K562 (cell line): ENCODE measurements at regions not wholly inside any gene's neighbourhood (a gene's known extent, or its start where the extent isn't known, plus 50 kb on each side); places are given as distances from the start of the nearest gene placed in this dataset.

Experiments
- ATAC-seq: fragments of 200-7000 bp; cut with Tn5 transposase; 3 replicates; pipeline ENCODE4 v1.9.1; 2020; ENCODE audit warnings: moderate library complexity
- BruUV-seq: library from RNA; stranded (reverse); fragments of 400-500 nt; replicated peaks from 2 replicates; lab custom pipeline; 2021; lab: Mats Ljungman, UMichigan
- CTCF ChIA-PET: fragments of 300-600 bp; formaldehyde crosslinking; extraction: SDS; loops from one replicate; lab custom pipeline; 2021; ENCODE audit warnings: low intra/inter-chr PET ratio; lab: Yijun Ruan, JAX
- POLR2A ChIA-PET: fragments of 300-600, 350-650 bp; sonication (Branson Sonifier 250); formaldehyde crosslinking; extraction: SDS; loops from one replicate; lab custom pipeline; 2021; ENCODE audit warnings: antibody characterized with exemption, inconsistent platforms; lab: Yijun Ruan, JAX
- DNase-seq, 4 experiments: peaks; one replicate each; pipeline versions ENCODE4 v3.0.0 to v3.0.0-alpha.2; 2011 to 2018; ENCODE audit warnings: low spot score in 3 of 4, mixed read lengths in 3 of 4; ENCODE audit errors: extremely low read depth in 1 of 4
- FAIRE-seq: peaks from 2 replicates; lab custom pipeline; 2011; peaks lifted over from hg19 to GRCh38; lab: Jason Lieb, UNC
- H2AFZ ChIP-seq: 2 replicates; pipeline ENCODE4 v1.6.0; 2011; ENCODE audit warnings: low read depth, low read length, control low read depth, inconsistent platforms
- H3K27ac ChIP-seq: fragments of 200-600 bp; 3 replicates; pipeline ENCODE4 v1.8.0; 2011; ENCODE audit warnings: low read depth, mild to moderate bottlenecking, control low read depth, inconsistent platforms, low read length, moderate library complexity, mixed read lengths; ENCODE audit errors: extremely low read depth
- H3K27me3 ChIP-seq, 2 experiments: fragments of 300-600 bp in 1 of 2; 2 replicates in 1 of 2; 3 replicates in 1 of 2; pipeline versions ENCODE4 v1.6.0 to v1.8.0; 2011; ENCODE audit warnings: inconsistent platforms in 2 of 2, low read length in 2 of 2, mild to moderate bottlenecking in 1 of 2, mixed read lengths in 1 of 2, moderate library complexity in 1 of 2; ENCODE audit not compliant: control insufficient read depth in 2 of 2, insufficient read depth in 2 of 2
- H3K36me3 ChIP-seq: fragments of 300-600 bp; 3 replicates; pipeline ENCODE4 v1.8.0; 2011; ENCODE audit warnings: mild to moderate bottlenecking, low read length, inconsistent platforms; ENCODE audit not compliant: control insufficient read depth, insufficient read depth
- H3K4me1 ChIP-seq, 2 experiments: fragments of 200-600 bp in 1 of 2; replicated peaks in 1 of 2; 2 replicates in 1 of 2; 3 replicates in 1 of 2; pipeline versions ENCODE4 v1.5.1 to v1.8.0; 2011; ENCODE audit warnings: inconsistent platforms in 2 of 2, low read length in 2 of 2, mild to moderate bottlenecking in 1 of 2, mixed read lengths in 1 of 2, moderate library complexity in 1 of 2; ENCODE audit not compliant: control insufficient read depth in 2 of 2, insufficient read depth in 2 of 2
- H3K4me2 ChIP-seq: 2 replicates; pipeline ENCODE4 v1.6.1; 2011; ENCODE audit warnings: low read length, control low read depth, inconsistent platforms, mixed read lengths; ENCODE audit not compliant: insufficient read depth
- H3K4me3 ChIP-seq: fragments of 200-600 bp; sonication (generic), shearing (Covaris generic); 2 replicates; pipeline ENCODE4 v1.5.1; 2016; ENCODE audit warnings: control low read depth, inconsistent platforms
- H3K79me2 ChIP-seq: fragments of 200-600 bp; 3 replicates; pipeline ENCODE4 v1.8.0; 2011; ENCODE audit warnings: low read length, inconsistent platforms; ENCODE audit not compliant: control insufficient read depth, insufficient read depth
- H3K9ac ChIP-seq, 2 experiments: 2 replicates each; pipeline versions ENCODE4 v1.6.0 to v1.6.1; 2011; ENCODE audit warnings: low read depth in 2 of 2, low read length in 2 of 2, control low read depth in 1 of 2, inconsistent platforms in 1 of 2, mild to moderate bottlenecking in 1 of 2, mixed read lengths in 1 of 2; ENCODE audit not compliant: insufficient read depth in 1 of 2
- H3K9me1 ChIP-seq: one replicate; pipeline ENCODE4 v1.6.0; 2011; ENCODE audit warnings: inconsistent platforms, mild to moderate bottlenecking, low read length, moderate library complexity; ENCODE audit not compliant: control insufficient read depth, insufficient read depth
- H3K9me3 ChIP-seq: replicated peaks from 2 replicates; pipeline ENCODE4 v1.5.1; 2011; ENCODE audit warnings: low read depth, low read length, inconsistent platforms; ENCODE audit not compliant: control insufficient read depth, insufficient read depth
- H4K20me1 ChIP-seq: replicated peaks from 2 replicates; pipeline ENCODE4 v1.6.1; 2011; ENCODE audit warnings: low read length, inconsistent platforms, mixed read lengths; ENCODE audit not compliant: control insufficient read depth, insufficient read depth
- NR4A1 ChIP-seq, 2 experiments: fragments of 250-450 bp in 1 of 2; fragments of 450-650 bp in 1 of 2; sonication (Bioruptor Pico) in 1 of 2; IDR thresholded peaks; 2 replicates each; pipeline versions ENCODE4 v1.4.0 to v1.6.1; 2016 to 2020; ENCODE audit warnings: mild to moderate bottlenecking in 2 of 2, missing compliant biosample characterization in 1 of 2, missing genetic modification characterization in 1 of 2, moderate library complexity in 1 of 2
- WGBS: fragments of 100-300 bp; shearing (Covaris generic); methylation state at CpG from one replicate; pipeline ENCODE4 v1.1.6; 2016; ENCODE audit warnings: low coverage, mixed read lengths; ENCODE audit not compliant: insufficient coverage; ENCODE audit errors: missing lambda C conversion rate; 5-methylcytosine and 5-hydroxymethylcytosine counted together
- in situ Hi-C: fragments of 300-500 bp; cut with MboI; formaldehyde crosslinking; loops from 4 replicates; pipeline ENCODE4 v1.15.0; 2018; ENCODE audit warnings: inconsistent platforms, mixed read lengths
- intact Hi-C: fragments of 100-400 bp; cut with micrococcal nuclease; formaldehyde crosslinking; loops from 2 replicates; pipeline ENCODE4 v1.14.2; 2022
- TF ChIP-seq, protein P1 (sequence below), 2 experiments: fragments of 450-650 bp in 1 of 2; sonication (generic) in 1 of 2; formaldehyde crosslinking in 1 of 2; IDR thresholded peaks in 1 of 2; conservative IDR thresholded peaks in 1 of 2; 2 replicates each; pipeline versions ENCODE4 v1.6.1 to v1.8.1; 2016 to 2023; ENCODE audit warnings: mild to moderate bottlenecking in 2 of 2, moderate library complexity in 2 of 2, inconsistent platforms in 1 of 2, missing genetic modification reagents in 1 of 2
- TF ChIP-seq, protein P2 (sequence below): fragments of 200-600 bp; sonication (generic); IDR thresholded peaks from one replicate; pipeline ENCODE4 v1.6.1; 2012; ENCODE audit warnings: mild to moderate bottlenecking, low read depth, low read length, inconsistent platforms
- TF ChIP-seq, protein P3 (sequence below), 3 experiments: fragments of 200-800 bp in 1 of 3; sonication (Bioruptor generic) in 1 of 3; sonication (generic) in 1 of 3; formaldehyde crosslinking in 1 of 3; IDR thresholded peaks; 2 replicates each; pipeline versions ENCODE4 v1.6.1 to v1.8.0; 2016 to 2022; ENCODE audit warnings: mild to moderate bottlenecking in 2 of 3, missing compliant biosample characterization in 2 of 3, missing genetic modification characterization in 2 of 3, missing genetic modification reagents in 1 of 3

DNA sequence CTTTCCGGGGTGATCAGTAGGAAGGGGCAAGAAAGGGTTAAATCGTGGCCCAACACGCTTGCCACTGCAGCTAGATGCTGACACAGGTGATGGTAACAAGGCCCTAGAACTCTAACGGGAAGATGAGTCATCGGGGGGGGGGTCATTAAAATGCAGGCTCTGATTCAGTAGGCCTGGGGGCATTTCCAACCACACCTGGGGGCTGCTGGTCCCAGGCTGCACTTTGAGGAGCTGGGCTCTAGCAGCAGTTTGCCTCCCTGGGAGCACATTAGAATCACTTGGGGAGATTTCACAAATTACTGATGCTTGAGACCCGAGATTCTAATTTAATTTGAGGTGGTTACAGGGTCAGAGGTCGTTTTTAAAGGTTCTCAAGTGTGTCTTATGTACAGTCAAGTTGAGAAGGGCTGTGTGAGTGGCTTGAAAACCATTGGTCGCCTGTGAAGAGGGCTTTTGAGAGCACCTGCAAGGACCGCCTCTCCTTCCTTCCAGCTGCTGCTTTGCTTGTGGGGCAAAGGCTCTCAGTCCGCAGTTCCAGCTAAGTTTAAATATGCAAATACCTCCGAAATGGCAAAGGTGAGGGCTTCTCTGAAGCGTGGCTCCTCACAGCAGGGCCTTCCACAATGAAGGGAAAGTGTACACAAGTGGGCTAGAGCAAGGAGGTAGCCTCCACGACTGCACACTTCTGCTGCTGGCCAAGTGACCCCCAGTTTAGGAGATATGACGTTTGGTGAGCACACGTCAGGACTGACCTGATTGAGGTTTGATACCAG, 84.2 kb upstream of the KCNK12 start:
- Histone ChIP-seq H3K4me1 (peaks cover 0 to 9% of the 10 kb centered on the region in 2 experiments; a peak in 3 of 5 replicates), H2AFZ (peak overlapping the region; percentile 65), H3K4me2 (peak overlapping the region; percentile 63; the same call in 1 of the 2 replicates), H4K20me1 (peaks cover 8% of the 10 kb centered on the region; the same call in 1 of the 2 replicates), H3K4me3 (no peak overlapping the region), H3K27me3 (peaks cover 15 to 70% of the 10 kb centered on the region in 2 experiments), H3K79me2 (no peaks in the 10 kb centered on the region), H3K36me3 (no peaks in the 10 kb centered on the region), H3K9me1 (peaks cover 3% of the 10 kb centered on the region), H3K27ac (no peak overlapping the region), H3K9me3 (no peaks in the 10 kb centered on the region), H3K9ac (no peak overlapping the region)
- in situ Hi-C loops (no loop called here), intact Hi-C loops (loop anchor here (5.0 kb wide), 1 partner anchor 112 kb away; no protein-coding TSS in a partner anchor)
- ATAC-seq (no peak), FAIRE-seq (no peak), DNase-seq (no peak)
- ChIA-PET CTCF (no interaction called here), POLR2A (interaction anchor here (1.0 kb wide), 1 partner anchor 12 kb away, joined by 3 read pairs; no protein-coding TSS in a partner anchor)
- BruUV-seq, result no TSS peak
- 18% methylated on average over 15 of the region's 15 CpGs for WGBS
- TF ChIP-seq, protein P1, sequence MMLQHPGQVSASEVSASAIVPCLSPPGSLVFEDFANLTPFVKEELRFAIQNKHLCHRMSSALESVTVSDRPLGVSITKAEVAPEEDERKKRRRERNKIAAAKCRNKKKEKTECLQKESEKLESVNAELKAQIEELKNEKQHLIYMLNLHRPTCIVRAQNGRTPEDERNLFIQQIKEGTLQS (IDR thresholded peaks at IDR 0.05), result peak; percentile 19; the same call in 1 of the 2 replicates
- TF ChIP-seq, protein P1 (CRISPR knock-in tag; conservative IDR thresholded peaks at IDR 0.05), result no peak
- TF ChIP-seq, protein P2, sequence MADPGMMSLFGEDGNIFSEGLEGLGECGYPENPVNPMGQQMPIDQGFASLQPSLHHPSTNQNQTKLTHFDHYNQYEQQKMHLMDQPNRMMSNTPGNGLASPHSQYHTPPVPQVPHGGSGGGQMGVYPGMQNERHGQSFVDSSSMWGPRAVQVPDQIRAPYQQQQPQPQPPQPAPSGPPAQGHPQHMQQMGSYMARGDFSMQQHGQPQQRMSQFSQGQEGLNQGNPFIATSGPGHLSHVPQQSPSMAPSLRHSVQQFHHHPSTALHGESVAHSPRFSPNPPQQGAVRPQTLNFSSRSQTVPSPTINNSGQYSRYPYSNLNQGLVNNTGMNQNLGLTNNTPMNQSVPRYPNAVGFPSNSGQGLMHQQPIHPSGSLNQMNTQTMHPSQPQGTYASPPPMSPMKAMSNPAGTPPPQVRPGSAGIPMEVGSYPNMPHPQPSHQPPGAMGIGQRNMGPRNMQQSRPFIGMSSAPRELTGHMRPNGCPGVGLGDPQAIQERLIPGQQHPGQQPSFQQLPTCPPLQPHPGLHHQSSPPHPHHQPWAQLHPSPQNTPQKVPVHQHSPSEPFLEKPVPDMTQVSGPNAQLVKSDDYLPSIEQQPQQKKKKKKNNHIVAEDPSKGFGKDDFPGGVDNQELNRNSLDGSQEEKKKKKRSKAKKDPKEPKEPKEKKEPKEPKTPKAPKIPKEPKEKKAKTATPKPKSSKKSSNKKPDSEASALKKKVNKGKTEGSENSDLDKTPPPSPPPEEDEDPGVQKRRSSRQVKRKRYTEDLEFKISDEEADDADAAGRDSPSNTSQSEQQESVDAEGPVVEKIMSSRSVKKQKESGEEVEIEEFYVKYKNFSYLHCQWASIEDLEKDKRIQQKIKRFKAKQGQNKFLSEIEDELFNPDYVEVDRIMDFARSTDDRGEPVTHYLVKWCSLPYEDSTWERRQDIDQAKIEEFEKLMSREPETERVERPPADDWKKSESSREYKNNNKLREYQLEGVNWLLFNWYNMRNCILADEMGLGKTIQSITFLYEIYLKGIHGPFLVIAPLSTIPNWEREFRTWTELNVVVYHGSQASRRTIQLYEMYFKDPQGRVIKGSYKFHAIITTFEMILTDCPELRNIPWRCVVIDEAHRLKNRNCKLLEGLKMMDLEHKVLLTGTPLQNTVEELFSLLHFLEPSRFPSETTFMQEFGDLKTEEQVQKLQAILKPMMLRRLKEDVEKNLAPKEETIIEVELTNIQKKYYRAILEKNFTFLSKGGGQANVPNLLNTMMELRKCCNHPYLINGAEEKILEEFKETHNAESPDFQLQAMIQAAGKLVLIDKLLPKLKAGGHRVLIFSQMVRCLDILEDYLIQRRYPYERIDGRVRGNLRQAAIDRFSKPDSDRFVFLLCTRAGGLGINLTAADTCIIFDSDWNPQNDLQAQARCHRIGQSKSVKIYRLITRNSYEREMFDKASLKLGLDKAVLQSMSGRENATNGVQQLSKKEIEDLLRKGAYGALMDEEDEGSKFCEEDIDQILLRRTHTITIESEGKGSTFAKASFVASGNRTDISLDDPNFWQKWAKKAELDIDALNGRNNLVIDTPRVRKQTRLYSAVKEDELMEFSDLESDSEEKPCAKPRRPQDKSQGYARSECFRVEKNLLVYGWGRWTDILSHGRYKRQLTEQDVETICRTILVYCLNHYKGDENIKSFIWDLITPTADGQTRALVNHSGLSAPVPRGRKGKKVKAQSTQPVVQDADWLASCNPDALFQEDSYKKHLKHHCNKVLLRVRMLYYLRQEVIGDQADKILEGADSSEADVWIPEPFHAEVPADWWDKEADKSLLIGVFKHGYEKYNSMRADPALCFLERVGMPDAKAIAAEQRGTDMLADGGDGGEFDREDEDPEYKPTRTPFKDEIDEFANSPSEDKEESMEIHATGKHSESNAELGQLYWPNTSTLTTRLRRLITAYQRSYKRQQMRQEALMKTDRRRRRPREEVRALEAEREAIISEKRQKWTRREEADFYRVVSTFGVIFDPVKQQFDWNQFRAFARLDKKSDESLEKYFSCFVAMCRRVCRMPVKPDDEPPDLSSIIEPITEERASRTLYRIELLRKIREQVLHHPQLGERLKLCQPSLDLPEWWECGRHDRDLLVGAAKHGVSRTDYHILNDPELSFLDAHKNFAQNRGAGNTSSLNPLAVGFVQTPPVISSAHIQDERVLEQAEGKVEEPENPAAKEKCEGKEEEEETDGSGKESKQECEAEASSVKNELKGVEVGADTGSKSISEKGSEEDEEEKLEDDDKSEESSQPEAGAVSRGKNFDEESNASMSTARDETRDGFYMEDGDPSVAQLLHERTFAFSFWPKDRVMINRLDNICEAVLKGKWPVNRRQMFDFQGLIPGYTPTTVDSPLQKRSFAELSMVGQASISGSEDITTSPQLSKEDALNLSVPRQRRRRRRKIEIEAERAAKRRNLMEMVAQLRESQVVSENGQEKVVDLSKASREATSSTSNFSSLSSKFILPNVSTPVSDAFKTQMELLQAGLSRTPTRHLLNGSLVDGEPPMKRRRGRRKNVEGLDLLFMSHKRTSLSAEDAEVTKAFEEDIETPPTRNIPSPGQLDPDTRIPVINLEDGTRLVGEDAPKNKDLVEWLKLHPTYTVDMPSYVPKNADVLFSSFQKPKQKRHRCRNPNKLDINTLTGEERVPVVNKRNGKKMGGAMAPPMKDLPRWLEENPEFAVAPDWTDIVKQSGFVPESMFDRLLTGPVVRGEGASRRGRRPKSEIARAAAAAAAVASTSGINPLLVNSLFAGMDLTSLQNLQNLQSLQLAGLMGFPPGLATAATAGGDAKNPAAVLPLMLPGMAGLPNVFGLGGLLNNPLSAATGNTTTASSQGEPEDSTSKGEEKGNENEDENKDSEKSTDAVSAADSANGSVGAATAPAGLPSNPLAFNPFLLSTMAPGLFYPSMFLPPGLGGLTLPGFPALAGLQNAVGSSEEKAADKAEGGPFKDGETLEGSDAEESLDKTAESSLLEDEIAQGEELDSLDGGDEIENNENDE, result no peak
- TF ChIP-seq, protein P3, sequence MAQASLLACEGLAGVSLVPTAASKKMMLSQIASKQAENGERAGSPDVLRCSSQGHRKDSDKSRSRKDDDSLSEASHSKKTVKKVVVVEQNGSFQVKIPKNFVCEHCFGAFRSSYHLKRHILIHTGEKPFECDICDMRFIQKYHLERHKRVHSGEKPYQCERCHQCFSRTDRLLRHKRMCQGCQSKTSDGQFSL (CRISPR knock-in tag; IDR thresholded peaks at IDR 0.05), result peak; percentile 59; the same call in 1 of the 2 replicates
- TF ChIP-seq, protein P3 (tag; IDR thresholded peaks at IDR 0.05), result no peak
- TF ChIP-seq NR4A1 (CRISPR knock-in tag; IDR thresholded peaks at IDR 0.05), result no peak
- peak; percentile 6; the same call in 1 of the 2 replicates for TF ChIP-seq NR4A1 (tag; IDR thresholded peaks at IDR 0.05)
